AML-193 (cell line): ENCODE measurements at regions not wholly inside any gene's neighbourhood (a gene's known extent, or its start where the extent isn't known, plus 50 kb on each side); places are given as distances from the start of the nearest gene placed in this dataset.
"Not testable (repeated sequence)": the region's sequence is repeated elsewhere in the genome, so short reads cannot be mapped to it uniquely, and the experiment has no call there.

Experiments
- DNase-seq, 2 experiments: peaks; one replicate each; lab custom pipeline; 2025; lab: John Stamatoyannopoulos, UW

DNA sequence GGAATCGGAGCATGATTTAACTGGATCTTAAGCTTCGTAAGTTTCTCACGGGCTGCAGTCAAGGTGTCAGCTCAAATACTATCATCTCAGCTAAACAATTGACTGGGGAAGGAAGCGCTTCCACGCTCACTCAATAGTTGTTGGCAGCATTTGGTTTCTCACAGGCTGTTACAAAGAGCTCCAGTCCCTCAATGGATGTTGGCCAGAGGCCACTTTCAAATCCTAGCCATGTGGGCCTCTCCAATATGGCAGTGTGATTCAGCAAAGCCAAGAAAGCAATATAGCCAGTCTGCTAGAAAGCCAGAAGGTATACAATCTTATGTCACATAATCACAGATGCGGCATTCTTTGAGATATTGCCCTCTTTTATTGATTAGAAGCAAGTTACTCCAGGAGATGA is 98.3 kb upstream of the PHACTR1 start:
- DNase-seq: no peak

DNA sequence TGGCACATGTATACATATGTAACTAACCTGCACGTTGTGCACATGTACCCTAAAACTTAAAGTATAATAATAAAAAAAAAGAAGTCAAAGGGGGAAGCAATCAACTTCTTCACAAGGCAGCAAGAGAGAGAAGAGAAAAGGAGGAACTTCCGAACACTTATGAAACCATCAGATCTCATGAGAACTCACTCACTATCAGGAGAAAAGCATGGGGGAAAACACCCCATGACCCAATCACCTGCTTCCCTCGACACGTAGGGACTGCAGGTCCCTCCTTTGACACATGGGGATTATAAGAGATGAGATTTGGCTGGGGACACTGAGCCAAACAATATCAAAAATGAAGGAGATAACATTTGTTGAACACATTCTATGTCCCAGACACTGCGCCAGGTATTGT is 94.8 kb upstream of the PHACTR1 start:
- DNase-seq: no peak

DNA sequence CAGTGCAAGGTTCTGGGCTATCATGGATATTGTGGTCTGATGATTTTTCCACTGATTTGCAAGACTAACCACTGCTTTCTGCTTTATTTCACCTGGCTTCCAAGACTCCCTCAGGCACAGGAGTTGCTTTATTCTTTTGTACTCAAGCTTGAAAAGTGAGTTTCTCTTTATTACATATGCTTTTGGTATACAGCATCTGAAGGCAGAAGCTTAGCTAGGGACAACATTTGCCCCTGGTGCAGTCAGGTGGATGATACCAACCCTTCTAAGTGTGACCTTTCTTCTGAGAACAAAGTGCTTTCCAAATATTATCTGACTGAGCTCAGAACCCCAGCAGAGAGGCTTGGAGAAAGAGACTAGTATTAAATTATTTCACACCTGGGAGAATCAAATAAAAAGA is 94.0 kb upstream of the PHACTR1 start:
- no peak for DNase-seq

DNA sequence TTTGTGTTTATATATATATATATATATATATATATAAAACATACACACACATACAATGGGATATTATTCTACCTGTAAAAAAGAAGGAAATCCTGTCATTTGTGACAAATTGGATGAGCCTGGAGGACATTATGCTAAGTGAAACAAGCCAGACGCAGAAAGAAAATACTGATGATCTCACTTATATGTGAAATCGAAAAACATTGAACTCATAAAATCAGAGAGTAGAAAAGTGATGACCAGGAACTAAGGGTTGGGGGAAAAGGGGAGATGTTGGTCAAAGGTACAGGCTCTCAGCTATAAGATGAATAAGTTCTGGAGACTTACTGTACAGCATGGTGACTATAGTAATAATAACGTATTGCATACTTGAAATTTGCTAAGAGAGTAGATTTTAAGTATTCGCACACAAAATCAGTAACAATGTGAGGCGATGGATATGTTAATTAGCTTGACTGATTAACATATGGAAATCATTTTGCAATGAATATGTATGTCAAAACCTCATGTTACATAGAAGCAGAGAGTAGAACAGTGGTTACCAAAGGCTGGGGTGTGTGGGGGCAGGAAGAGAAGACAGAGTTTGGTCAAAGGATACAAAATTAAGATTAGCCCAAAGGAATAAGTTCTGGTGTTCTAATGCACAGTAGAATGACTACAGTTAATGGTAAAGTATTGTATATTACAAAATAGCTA is 92.3 kb upstream of the PHACTR1 start:
- DNase-seq: no peak

- no peak for DNase-seq
Observed at GRCh38 chr6:12627053-12627452, 89.5 kb upstream of the PHACTR1 start.

- DNase-seq: no peak
Observed at GRCh38 chr6:12628327-12628726, 88.2 kb upstream of the PHACTR1 start.

GRCh38 chr6:12633746-12634145 is 82.8 kb upstream of the PHACTR1 start:
- not testable (repeated sequence) for DNase-seq

DNA sequence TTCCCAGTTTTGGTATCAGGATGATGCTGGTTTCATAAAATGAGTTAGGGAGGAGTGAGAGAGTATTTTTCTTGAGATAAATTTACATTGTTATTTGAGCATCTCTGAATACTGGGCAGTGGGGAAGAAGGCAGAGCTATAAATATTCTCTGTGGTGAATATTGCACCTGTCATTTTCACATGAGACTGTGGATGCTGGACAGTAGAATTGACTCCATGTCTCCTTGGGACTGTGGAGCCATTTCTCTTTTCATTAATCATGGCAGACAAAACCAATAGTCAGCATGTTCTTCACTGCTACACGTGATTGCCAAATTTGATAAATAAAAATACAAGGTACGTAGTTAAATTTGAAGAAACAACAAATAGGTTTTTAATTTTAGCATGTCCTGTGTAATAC is 81.2 kb upstream of the PHACTR1 start:
- no peak for DNase-seq

DNA sequence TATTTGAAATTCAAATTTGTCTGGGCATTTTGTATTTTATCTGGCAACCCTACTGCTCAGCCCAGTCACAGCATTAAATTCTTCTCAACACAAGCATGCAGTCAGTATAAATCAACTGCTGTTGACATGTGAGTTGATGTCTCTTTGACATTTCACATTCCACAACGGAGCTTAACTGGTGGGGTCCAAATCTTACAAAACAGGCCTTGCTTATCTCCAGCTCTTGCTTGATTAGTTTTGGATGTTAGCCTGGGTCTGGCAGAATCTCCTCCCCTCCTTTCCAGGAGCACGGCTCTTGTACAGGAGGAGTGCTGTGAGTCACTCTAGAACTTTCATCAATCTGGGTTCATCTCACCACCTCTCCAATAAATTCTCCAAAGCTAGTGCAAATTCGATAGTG is 80.8 kb upstream of the PHACTR1 start:
- DNase-seq: no peak

- DNase-seq: no peak
Observed at GRCh38 chr6:12636336-12636735, 80.2 kb upstream of the PHACTR1 start.

GRCh38 chr6:12637960-12638641 is 78.5 kb upstream of the PHACTR1 start:
- peak; percentile 77 to 80 for DNase-seq

GRCh38 chr6:12640438-12640837 is 76.1 kb upstream of the PHACTR1 start:
- no peak for DNase-seq

DNA sequence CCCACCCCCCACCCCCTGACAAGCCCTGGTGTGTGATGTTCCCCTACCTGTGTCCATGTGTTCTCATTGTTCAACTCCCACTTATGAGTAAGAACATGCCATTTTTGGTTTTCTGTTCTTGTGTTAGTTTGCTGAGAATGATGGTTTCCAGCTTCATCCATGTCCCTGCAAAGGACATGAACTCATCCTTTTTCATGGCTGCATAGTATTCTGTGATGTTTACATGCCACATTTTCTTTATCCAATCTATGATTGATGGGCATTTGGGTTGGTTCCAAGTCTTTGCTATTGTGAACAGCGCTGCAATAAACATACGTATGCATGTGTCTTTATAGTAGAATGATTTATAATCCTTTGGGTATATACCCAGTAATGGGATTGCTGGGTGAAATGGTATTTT is 74.8 kb upstream of the PHACTR1 start:
- not testable (repeated sequence) for DNase-seq

DNA sequence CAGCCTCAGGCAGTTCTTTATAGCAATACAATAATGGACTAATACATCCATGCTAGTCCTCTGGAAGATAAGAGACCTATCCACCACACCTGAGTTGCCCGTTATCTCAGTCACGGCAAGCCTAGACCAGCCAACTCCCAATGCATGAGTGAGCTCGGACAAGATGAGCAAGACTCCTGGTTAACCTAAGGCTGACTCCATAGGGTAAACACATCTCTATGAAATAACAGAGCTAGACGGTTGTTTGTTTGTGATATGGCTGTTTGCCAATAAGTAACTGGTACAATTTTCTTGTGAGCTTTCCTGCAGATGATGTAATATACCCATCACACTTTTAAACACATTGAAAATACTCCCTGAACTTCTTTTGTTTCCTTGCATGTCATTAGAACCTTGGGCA is 70.6 kb upstream of the PHACTR1 start:
- DNase-seq: no peak

- no peak for DNase-seq
Observed at GRCh38 chr6:12648171-12648570, 68.4 kb upstream of the PHACTR1 start.

GRCh38 chr6:12649325-12649724 is 67.2 kb upstream of the PHACTR1 start:
- DNase-seq: no peak

- no peak for DNase-seq
Observed at GRCh38 chr6:12653486-12653885, 63.1 kb upstream of the PHACTR1 start.

DNA sequence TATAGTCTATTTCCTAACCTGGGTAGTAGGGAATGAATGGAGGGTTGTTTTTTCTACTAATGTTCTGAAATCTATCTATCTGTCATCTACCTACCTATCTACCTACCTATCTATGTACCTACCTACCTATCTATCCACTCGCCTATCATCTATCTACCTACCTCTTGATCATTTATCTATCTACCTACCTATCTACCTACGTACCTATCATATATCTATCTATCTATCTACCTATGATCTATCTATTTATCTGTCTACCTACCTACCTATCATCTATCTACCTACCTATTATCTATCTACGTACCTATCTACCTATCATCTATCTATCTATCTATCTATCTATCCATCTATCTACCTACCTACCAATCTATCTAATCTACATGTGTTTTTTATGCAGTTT is 62.5 kb upstream of the PHACTR1 start:
- no peak for DNase-seq

DNA sequence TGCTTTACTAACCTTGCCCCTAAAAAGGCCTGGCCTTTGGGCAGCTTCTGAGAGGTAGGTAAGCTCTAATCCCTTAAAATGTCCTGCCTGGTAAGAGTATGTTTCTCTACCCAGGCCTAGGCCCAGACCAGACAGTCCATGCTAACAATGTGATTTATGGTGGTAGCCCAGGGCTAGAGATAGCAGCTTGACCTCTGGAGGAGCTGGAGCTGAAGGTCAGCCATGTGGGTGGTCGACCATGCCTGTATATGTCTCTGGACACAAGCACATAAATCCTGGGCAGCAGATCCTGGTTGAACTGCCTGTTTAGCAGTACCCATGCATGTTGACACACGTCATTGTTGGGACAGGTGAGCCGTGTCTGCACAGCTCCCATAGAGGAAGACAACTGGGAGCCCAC is 62.1 kb upstream of the PHACTR1 start:
- no peak for DNase-seq

GRCh38 chr6:12656906-12657305 is 59.7 kb upstream of the PHACTR1 start:
- DNase-seq: no peak

DNA sequence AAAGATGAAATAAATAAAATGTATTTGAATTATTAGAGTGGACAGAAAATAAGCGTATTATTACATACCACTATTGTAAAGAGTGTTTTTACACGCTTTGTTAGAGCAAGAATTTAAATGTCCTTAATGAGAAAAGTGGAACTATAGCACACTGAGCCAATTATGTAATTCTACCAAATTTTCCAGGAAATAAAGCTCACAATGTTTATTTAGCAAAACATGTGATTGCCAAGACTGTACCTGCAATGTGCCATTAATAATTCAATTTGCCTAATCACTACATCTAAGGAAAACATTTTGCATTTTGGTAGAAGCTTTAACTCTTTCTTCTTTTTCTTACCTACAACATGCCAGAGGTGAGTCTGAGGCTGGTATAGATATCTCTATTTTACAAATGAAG is 58.7 kb upstream of the PHACTR1 start:
- no peak for DNase-seq

DNA sequence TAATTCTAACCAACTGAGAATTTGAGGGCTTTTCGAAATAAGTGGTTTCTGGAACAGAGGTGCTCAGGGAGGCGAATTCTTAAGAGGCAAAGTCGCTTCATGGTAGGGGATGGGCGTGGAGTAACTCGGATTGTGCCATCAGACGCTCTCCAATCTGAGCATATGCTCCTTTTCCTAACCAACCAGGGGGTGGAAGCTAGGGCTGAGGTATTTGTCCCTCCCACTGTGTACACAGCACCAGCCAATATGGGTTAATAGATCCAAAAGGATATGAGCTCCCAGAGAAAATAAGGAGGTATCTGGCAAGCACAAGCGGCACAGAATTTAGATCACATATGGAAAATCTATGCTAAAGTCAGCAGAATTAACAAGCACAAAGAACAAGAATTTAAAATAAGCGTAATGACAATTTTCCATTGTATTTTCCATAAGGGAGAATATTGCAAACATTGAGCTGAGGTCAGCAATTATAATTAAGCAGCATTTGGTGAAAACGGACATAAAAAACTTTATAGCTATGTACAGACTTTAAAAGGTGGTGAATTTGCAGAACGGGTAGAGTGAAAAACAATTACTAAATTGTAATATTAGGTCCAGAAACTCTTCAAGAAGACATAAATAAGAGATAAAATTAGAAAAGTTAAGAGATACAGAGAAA is 55.0 kb upstream of the PHACTR1 start:
- no peak for DNase-seq
